ENCODE measurements at regions not wholly inside any gene's neighbourhood (a gene's known extent, or its start where the extent isn't known, plus 50 kb on each side); places are given as distances from the start of the nearest gene placed in this dataset.

DNA sequence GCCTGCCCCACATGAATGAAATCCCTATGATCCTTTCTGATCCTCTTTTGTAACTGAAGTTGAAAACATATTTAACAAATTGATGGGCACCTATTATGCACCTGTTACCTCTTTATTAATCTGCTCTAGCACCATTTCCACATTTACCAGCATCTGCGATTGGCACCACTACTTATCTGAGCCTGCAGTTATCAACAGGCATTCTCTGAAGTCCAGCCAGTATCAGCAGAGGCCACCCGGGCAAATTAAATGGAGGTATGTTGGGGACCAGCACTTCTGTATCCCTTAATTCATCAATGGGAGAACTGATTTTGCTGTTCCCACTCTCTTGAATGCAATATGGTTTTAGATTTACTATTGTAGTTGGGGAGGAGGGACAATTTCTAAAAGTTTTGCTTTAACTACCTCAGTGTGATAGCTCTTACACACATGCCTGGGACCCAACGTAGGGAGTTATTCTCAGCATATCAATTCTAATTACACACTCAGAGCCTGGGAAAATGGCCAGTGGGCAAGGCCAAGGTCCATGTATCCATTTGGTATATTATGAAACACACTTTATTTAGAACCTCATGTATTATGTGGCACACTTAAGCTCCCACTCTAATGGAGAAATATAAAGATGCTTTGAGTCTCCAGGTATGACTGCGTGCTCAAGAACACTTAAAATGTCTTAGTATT lies 1927.1 kb upstream of the PCDH7 start:
- TF ChIP-seq, protein P1, sequence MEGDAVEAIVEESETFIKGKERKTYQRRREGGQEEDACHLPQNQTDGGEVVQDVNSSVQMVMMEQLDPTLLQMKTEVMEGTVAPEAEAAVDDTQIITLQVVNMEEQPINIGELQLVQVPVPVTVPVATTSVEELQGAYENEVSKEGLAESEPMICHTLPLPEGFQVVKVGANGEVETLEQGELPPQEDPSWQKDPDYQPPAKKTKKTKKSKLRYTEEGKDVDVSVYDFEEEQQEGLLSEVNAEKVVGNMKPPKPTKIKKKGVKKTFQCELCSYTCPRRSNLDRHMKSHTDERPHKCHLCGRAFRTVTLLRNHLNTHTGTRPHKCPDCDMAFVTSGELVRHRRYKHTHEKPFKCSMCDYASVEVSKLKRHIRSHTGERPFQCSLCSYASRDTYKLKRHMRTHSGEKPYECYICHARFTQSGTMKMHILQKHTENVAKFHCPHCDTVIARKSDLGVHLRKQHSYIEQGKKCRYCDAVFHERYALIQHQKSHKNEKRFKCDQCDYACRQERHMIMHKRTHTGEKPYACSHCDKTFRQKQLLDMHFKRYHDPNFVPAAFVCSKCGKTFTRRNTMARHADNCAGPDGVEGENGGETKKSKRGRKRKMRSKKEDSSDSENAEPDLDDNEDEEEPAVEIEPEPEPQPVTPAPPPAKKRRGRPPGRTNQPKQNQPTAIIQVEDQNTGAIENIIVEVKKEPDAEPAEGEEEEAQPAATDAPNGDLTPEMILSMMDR (IDR thresholded peaks at IDR 0.05; ENCODE audit: insufficient read depth, low read length) = no peak
- no peak for DNase-seq (ENCODE audit: low read depth)
- no peak overlapping the region for H3K4me3 ChIP-seq (ENCODE audit: low read depth, low read length)

DNA sequence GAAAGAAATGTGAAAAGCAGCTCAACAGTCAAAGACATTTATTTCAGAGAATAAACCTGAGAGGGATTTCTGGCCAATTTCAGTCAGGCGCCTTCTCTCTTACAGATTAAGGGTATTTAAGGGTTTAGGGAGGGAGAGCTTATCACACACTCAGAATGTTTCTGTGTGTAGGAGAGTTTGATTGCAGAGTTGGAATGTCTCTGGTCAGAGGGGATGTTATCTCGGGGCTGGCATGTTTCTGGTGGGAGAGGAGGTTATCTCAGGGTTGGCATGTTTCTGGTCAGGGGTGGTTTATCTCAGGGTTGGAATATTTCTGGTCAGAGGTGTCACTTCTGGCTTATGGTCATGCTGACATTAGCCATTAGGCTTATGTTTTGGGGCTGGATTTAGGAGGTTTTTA lies 1920.5 kb upstream of the PCDH7 start:
- TF ChIP-seq, protein P1 (IDR thresholded peaks at IDR 0.05; ENCODE audit: insufficient read depth, low read length) = no peak
- DNase-seq (ENCODE audit: low read depth) = peak; percentile 25
- H3K4me3 ChIP-seq (ENCODE audit: low read depth, low read length) = no peak overlapping the region

DNA sequence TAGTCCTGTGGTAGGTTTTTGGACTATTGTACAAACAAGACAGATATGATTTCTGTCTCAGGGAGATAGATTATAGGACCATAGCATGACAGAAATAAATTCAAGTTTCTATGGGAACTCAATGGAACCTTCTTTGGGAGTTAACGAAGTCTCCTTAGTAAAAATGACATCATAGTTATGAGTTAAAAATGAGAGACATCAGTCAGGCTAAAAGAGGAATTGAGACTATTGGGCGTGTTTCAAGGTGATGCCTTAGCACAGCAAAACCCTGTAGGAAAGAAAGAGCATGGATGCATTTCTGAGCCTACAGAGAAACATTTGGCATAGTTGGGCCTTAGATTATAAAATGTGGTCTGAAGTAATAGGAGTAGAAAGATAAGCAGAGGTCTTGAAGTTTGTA lies 1909.1 kb upstream of the PCDH7 start:
- no peak overlapping the region for H3K4me3 ChIP-seq (ENCODE audit: low read depth, low read length)
- TF ChIP-seq, protein P1 (IDR thresholded peaks at IDR 0.05; ENCODE audit: insufficient read depth, low read length) = no peak
- DNase-seq (ENCODE audit: low read depth) = no peak

DNA sequence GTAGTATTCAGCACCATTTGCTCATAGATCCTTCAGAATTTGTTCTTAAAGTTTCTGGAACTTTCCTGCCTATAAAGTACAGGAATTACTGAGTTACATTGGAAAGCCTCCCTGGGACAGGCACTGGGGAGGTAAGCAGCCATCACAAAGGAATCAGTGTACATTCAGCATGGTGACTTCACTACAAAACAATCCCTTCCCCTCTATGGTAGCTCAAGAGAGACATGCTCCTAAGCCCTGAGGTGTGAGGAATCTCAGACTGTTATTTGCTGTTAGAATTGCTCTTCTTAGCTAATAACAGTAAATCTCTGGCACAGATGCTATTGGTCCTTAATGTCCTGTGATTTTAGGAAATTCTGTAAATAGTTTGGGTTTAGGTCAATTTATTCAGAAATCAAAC lies 1898.0 kb upstream of the PCDH7 start:
- TF ChIP-seq, protein P1 (IDR thresholded peaks at IDR 0.05; ENCODE audit: insufficient read depth, low read length) = no peak
- no peak overlapping the region for H3K4me3 ChIP-seq (ENCODE audit: low read depth, low read length)
- DNase-seq (ENCODE audit: low read depth) = peak; percentile 1

DNA sequence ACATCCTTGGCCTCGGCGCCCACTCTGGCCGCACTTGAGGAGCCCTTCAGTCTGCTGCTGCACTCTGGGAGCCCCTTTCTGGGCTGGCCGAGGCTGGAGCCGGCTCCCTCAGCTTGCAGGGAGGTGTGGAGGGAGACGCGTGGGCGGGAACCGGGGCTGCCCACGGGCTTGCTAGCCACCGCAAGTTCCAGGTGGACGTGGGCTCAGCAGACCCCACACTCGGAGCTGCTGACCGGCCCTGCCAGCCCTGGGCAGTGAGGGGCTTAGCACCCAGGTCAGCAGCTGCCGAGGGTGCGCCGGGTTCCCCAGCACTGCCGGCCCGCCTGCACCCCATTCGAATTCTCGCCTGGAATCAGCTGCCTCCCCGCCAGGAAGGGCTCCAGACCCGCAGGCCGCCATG lies 1892.3 kb upstream of the PCDH7 start:
- TF ChIP-seq, protein P1 (IDR thresholded peaks at IDR 0.05; ENCODE audit: insufficient read depth, low read length) = no peak
- H3K4me3 ChIP-seq (ENCODE audit: low read depth, low read length) = no peak overlapping the region
- DNase-seq (ENCODE audit: low read depth) = no peak

DNA sequence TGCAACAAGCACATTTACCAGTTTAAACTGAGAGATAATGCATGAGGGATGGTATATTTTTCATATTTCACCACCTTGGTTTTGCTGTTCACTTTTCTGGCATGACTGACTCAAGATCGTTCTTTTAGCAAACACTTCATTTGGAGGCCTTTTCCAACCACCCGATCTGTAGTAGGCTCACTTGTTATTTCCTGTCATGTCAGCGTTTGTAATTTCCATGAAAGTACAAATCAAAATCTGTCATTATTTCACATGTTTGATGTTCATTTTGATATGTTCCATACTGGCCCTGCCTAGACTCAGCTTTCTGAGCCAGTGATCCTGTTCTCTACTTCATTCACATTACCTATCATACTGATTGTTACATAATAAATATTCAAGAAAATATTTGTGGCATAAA lies 1888.3 kb upstream of the PCDH7 start:
- H3K4me3 ChIP-seq (ENCODE audit: low read depth, low read length) = no peak overlapping the region
- TF ChIP-seq, protein P1 (IDR thresholded peaks at IDR 0.05; ENCODE audit: insufficient read depth, low read length) = no peak
- no peak for DNase-seq (ENCODE audit: low read depth)

DNA sequence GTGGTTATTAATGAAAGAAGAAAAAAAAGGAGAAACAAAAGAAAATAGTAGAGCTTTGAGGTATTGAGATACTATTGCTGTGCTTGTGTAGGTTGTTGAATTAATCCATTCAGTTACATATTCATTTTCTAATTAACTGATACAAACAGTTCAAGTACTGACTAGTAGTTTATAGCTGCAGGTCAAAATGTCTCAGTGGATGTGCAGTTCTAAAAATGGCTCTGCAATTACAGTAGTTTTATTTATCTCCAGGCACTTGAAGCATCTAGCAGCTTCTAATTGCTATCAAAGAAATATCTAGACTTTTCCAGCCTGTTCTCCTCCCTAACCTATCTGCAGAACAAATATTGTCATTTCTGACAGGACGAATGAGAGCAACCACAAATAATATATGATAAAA lies 1887.7 kb upstream of the PCDH7 start:
- no peak overlapping the region for H3K4me3 ChIP-seq (ENCODE audit: low read depth, low read length)
- no peak for DNase-seq (ENCODE audit: low read depth)
- TF ChIP-seq, protein P1 (IDR thresholded peaks at IDR 0.05; ENCODE audit: insufficient read depth, low read length) = no peak

Data from fibroblast of the aortic adventitia (primary cell).